Trophoblast cell (in vitro differentiated cells and primary cell): ENCODE measurements at regions not wholly inside any gene's neighbourhood (a gene's known extent, or its start where the extent isn't known, plus 50 kb on each side); places are given as distances from the start of the nearest gene placed in this dataset.

Experiments
- DNase-seq, 2 donors: peaks; one replicate each; pipeline ENCODE4 v3.0.0-alpha.2; 2016
- H2AFZ ChIP-seq: 2 replicates; pipeline ENCODE4 v1.6.1; 2013; ENCODE audit warnings: low read length, moderate library complexity, mild to moderate bottlenecking; ENCODE audit not compliant: insufficient read depth, poor library complexity
- H2AK5ac ChIP-seq: 2 replicates; pipeline ENCODE4 v1.6.1; 2013; ENCODE audit warnings: mild to moderate bottlenecking, low read length
- H2BK120ac ChIP-seq: 2 replicates; pipeline ENCODE4 v1.6.1; 2013; ENCODE audit warnings: low read length, mild to moderate bottlenecking, moderate library complexity; ENCODE audit not compliant: insufficient read depth, poor library complexity
- H2BK12ac ChIP-seq: 2 replicates; pipeline ENCODE4 v1.6.1; 2013; ENCODE audit warnings: mild to moderate bottlenecking, low read length, moderate library complexity
- H2BK5ac ChIP-seq: 2 replicates; pipeline ENCODE4 v1.6.1; 2013; ENCODE audit warnings: low read length, low read depth, moderate library complexity, mild to moderate bottlenecking; ENCODE audit not compliant: poor library complexity
- H3K14ac ChIP-seq: 2 replicates; pipeline ENCODE4 v1.6.1; 2013; ENCODE audit warnings: mild to moderate bottlenecking, low read length
- H3K18ac ChIP-seq: 2 replicates; pipeline ENCODE4 v1.6.1; 2013; ENCODE audit warnings: mild to moderate bottlenecking, low read length
- H3K23ac ChIP-seq: 2 replicates; pipeline ENCODE4 v1.6.1; 2013; ENCODE audit warnings: low read length
- H3K27ac ChIP-seq: 2 replicates; pipeline ENCODE4 v1.5.1; 2013; ENCODE audit warnings: low read depth, mild to moderate bottlenecking, inconsistent platforms, low read length, moderate library complexity
- H3K27me3 ChIP-seq: 2 replicates; pipeline ENCODE4 v1.6.1; 2013; ENCODE audit warnings: inconsistent platforms, mild to moderate bottlenecking, low read length, moderate library complexity; ENCODE audit not compliant: insufficient read depth
- H3K36me3 ChIP-seq, 2 experiments: 1 replicate in 1 of 2; 2 replicates in 1 of 2; pipeline ENCODE4 v1.6.1; 2013; ENCODE audit warnings: low read length in 2 of 2, mild to moderate bottlenecking in 2 of 2, moderate library complexity in 1 of 2; ENCODE audit not compliant: insufficient read depth in 2 of 2, control insufficient read depth in 1 of 2
- H3K4ac ChIP-seq: 2 replicates; pipeline ENCODE4 v1.6.1; 2013; ENCODE audit warnings: low read depth, mild to moderate bottlenecking, low read length, moderate library complexity
- H3K4me1 ChIP-seq, 2 experiments: 1 replicate in 1 of 2; 2 replicates in 1 of 2; pipeline ENCODE4 v1.6.1; 2013; ENCODE audit warnings: low read length in 2 of 2, mild to moderate bottlenecking in 2 of 2, moderate library complexity in 1 of 2; ENCODE audit not compliant: insufficient read depth in 2 of 2, control insufficient read depth in 1 of 2
- H3K4me2 ChIP-seq: 2 replicates; pipeline ENCODE4 v1.6.1; 2013; ENCODE audit warnings: inconsistent platforms, mild to moderate bottlenecking, low read length, moderate library complexity
- H3K4me3 ChIP-seq: 2 replicates; pipeline ENCODE4 v1.5.1; 2013; ENCODE audit warnings: mild to moderate bottlenecking, low read depth, low read length, inconsistent platforms
- H3K79me1 ChIP-seq: one replicate; pipeline ENCODE4 v1.6.1; 2013; ENCODE audit warnings: low read length
- H3K79me2 ChIP-seq: 2 replicates; pipeline ENCODE4 v1.6.1; 2013; ENCODE audit warnings: low read length, mild to moderate bottlenecking; ENCODE audit not compliant: control insufficient read depth, insufficient read depth, poor library complexity
- H3K9ac ChIP-seq: 2 replicates; pipeline ENCODE4 v1.6.1; 2013; ENCODE audit warnings: mild to moderate bottlenecking, low read length
- H3K9me3 ChIP-seq: 2 replicates; pipeline ENCODE4 v1.6.1; 2013; ENCODE audit warnings: low read depth, mild to moderate bottlenecking, control low read depth, inconsistent platforms, low read length; ENCODE audit not compliant: insufficient read depth
- H4K12ac ChIP-seq: 2 replicates; pipeline ENCODE4 v1.6.1; 2013; ENCODE audit warnings: low read depth, mild to moderate bottlenecking, low read length, moderate library complexity
- H4K8ac ChIP-seq: 2 replicates; pipeline ENCODE4 v1.6.1; 2013; ENCODE audit warnings: low read depth, mild to moderate bottlenecking, low read length, moderate library complexity
- H4K91ac ChIP-seq: one replicate; pipeline ENCODE4 v1.6.1; 2013; ENCODE audit warnings: low read depth, mild to moderate bottlenecking, low read length, moderate library complexity
- WGBS: extraction: QIAGEN DNeasy Blood & Tissue Kit; methylation state at CpG from one replicate; pipeline ENCODE4 v1.1.7; 2013; ENCODE audit warnings: missing lambda C conversion rate; ENCODE audit not compliant: insufficient read length, insufficient coverage; ENCODE audit errors: extremely low coverage; 5-methylcytosine and 5-hydroxymethylcytosine counted together

- Histone ChIP-seq H3K4me3 (no peak overlapping the region), H3K79me2 (no peaks in the 10 kb centered on the region), H3K4me1 (no peaks in the 10 kb centered on the region), H2AFZ (no peak overlapping the region), H3K9me3 (no peaks in the 10 kb centered on the region), H3K4me2 (no peak overlapping the region), H2BK5ac (no peak overlapping the region), H4K12ac (no peak overlapping the region), H2AK5ac (no peak overlapping the region), H3K14ac (no peak overlapping the region), H3K9ac (no peak overlapping the region), H3K4ac (no peak overlapping the region), H3K27ac (no peak overlapping the region), H4K8ac (no peak overlapping the region), H3K36me3 (no peaks in the 10 kb centered on the region), H2BK12ac (no peak overlapping the region), H3K27me3 (no peaks in the 10 kb centered on the region), H2BK120ac (no peak overlapping the region), H4K91ac (no peak overlapping the region), H3K79me1 (no peaks in the 10 kb centered on the region), H3K23ac (no peak overlapping the region), H3K18ac (no peak overlapping the region)
- DNase-seq = no peak
- WGBS = no CpG with 5 or more reads among the region's 2 CpGs
Measured at GRCh38 chr1:79745929-79746328, 739.4 kb upstream of the ADGRL4 start.

- H3K4me2 ChIP-seq = no peak overlapping the region
- no peak for DNase-seq
- no peaks in the 10 kb centered on the region for H3K36me3 ChIP-seq
- H3K4ac ChIP-seq = no peak overlapping the region
- no peak overlapping the region for H3K9ac ChIP-seq
- H3K9me3 ChIP-seq = no peaks in the 10 kb centered on the region
- H3K18ac ChIP-seq = no peak overlapping the region
- no peak overlapping the region for H2AFZ ChIP-seq
- H3K27me3 ChIP-seq = no peaks in the 10 kb centered on the region
- H3K4me3 ChIP-seq = no peak overlapping the region
- H3K27ac ChIP-seq = no peak overlapping the region
- no peak overlapping the region for H4K8ac ChIP-seq
- no peak overlapping the region for H2AK5ac ChIP-seq
- H2BK120ac ChIP-seq = no peak overlapping the region
- H3K23ac ChIP-seq = no peak overlapping the region
- no peaks in the 10 kb centered on the region for H3K4me1 ChIP-seq
- WGBS = no CpG with 5 or more reads among the region's 1 CpG
- no peaks in the 10 kb centered on the region for H3K79me1 ChIP-seq
- H4K12ac ChIP-seq = no peak overlapping the region
- H4K91ac ChIP-seq = no peak overlapping the region
- H3K14ac ChIP-seq = no peak overlapping the region
- no peaks in the 10 kb centered on the region for H3K79me2 ChIP-seq
- no peak overlapping the region for H2BK12ac ChIP-seq
- H2BK5ac ChIP-seq = no peak overlapping the region
Measured at GRCh38 chr1:79744746-79745145, 738.2 kb upstream of the ADGRL4 start.

- Histone ChIP-seq H2BK5ac (no peak overlapping the region), H3K18ac (no peak overlapping the region), H3K14ac (no peak overlapping the region), H3K4me1 (no peaks in the 10 kb centered on the region), H3K9ac (no peak overlapping the region), H2BK12ac (no peak overlapping the region), H3K27me3 (no peaks in the 10 kb centered on the region), H3K79me2 (no peaks in the 10 kb centered on the region), H3K36me3 (no peaks in the 10 kb centered on the region), H4K8ac (no peak overlapping the region), H2AFZ (no peak overlapping the region), H3K4me2 (no peak overlapping the region), H2BK120ac (no peak overlapping the region), H3K79me1 (no peaks in the 10 kb centered on the region), H3K23ac (no peak overlapping the region), H3K9me3 (no peaks in the 10 kb centered on the region), H2AK5ac (no peak overlapping the region), H3K4me3 (no peak overlapping the region), H3K27ac (no peak overlapping the region), H4K12ac (no peak overlapping the region), H4K91ac (no peak overlapping the region), H3K4ac (no peak overlapping the region)
- no peak for DNase-seq
- WGBS = no CpG with 5 or more reads among the region's 3 CpGs
Measured at GRCh38 chr1:79741720-79742421, 735.3 kb upstream of the ADGRL4 start.

- DNase-seq = no peak
- Histone ChIP-seq H2AFZ (no peak overlapping the region), H4K8ac (no peak overlapping the region), H3K79me1 (no peaks in the 10 kb centered on the region), H3K4me2 (no peak overlapping the region), H3K79me2 (no peaks in the 10 kb centered on the region), H3K14ac (no peak overlapping the region), H3K23ac (no peak overlapping the region), H3K18ac (no peak overlapping the region), H4K12ac (no peak overlapping the region), H4K91ac (no peak overlapping the region), H3K27ac (no peak overlapping the region), H3K27me3 (no peaks in the 10 kb centered on the region), H2BK5ac (no peak overlapping the region), H3K9me3 (no peaks in the 10 kb centered on the region), H3K4me1 (no peaks in the 10 kb centered on the region), H2BK120ac (no peak overlapping the region), H3K36me3 (no peaks in the 10 kb centered on the region), H2AK5ac (no peak overlapping the region), H2BK12ac (no peak overlapping the region), H3K4ac (no peak overlapping the region), H3K9ac (no peak overlapping the region), H3K4me3 (no peak overlapping the region)
- WGBS = no CpG with 5 or more reads among the region's 1 CpG
Measured at GRCh38 chr1:79738101-79738500, 731.6 kb upstream of the ADGRL4 start.
